OCI-M1 (cell line): ENCODE measurements at regions not wholly inside any gene's neighbourhood (a gene's known extent, or its start where the extent isn't known, plus 50 kb on each side); places are given as distances from the start of the nearest gene placed in this dataset.

Experiments used
- DNase-seq: peaks from one replicate; lab custom pipeline; 2025; lab: John Stamatoyannopoulos, UW

GRCh38 chr6:15927531-15928225 lies 201.2 kb upstream of the MYLIP start:
- DNase-seq = no peak

- no peak for DNase-seq
Measured at GRCh38 chr6:15926256-15926655, 202.6 kb upstream of the MYLIP start.

GRCh38 chr6:15924893-15925292 lies 204.0 kb upstream of the MYLIP start:
- no peak for DNase-seq

- peak; percentile 96 for DNase-seq
Measured at GRCh38 chr6:15922510-15923250, 206.2 kb upstream of the MYLIP start.

- peak; percentile 21 for DNase-seq
Measured at GRCh38 chr6:15921243-15921642, 207.6 kb upstream of the MYLIP start.

- no peak for DNase-seq
Measured at GRCh38 chr6:15916581-15916980, 212.3 kb upstream of the MYLIP start.

- DNase-seq = peak; percentile 91
Measured at GRCh38 chr6:15915508-15916178, 213.2 kb upstream of the MYLIP start.

GRCh38 chr6:15914553-15914952 lies 214.3 kb upstream of the MYLIP start:
- DNase-seq = peak; percentile 22

- DNase-seq = no peak
Measured at GRCh38 chr6:15913573-15913972, 215.3 kb upstream of the MYLIP start.

GRCh38 chr6:15912505-15913400 lies 216.1 kb upstream of the MYLIP start:
- DNase-seq = no peak

- no peak for DNase-seq
Measured at GRCh38 chr6:15911753-15912504, 217.0 kb upstream of the MYLIP start.

- no peak for DNase-seq
Measured at GRCh38 chr6:15909290-15910070, 219.4 kb upstream of the MYLIP start.

- DNase-seq = no peak
Measured at GRCh38 chr6:15908871-15909270, 220.0 kb upstream of the MYLIP start.

- DNase-seq = peak; percentile 26
Measured at GRCh38 chr6:15907914-15908518, 220.9 kb upstream of the MYLIP start.

- peak; percentile 79 for DNase-seq
Measured at GRCh38 chr6:15907220-15907913, 221.5 kb upstream of the MYLIP start.

- DNase-seq = peak; percentile 85
Measured at GRCh38 chr6:15906420-15907016, 222.4 kb upstream of the MYLIP start.

- DNase-seq = peak; percentile 98
Measured at GRCh38 chr6:15905488-15906419, 223.1 kb upstream of the MYLIP start.
